ENCODE measurements at regions not wholly inside any gene's neighbourhood (a gene's known extent, or its start where the extent isn't known, plus 50 kb on each side); places are given as distances from the start of the nearest gene placed in this dataset.

DNA sequence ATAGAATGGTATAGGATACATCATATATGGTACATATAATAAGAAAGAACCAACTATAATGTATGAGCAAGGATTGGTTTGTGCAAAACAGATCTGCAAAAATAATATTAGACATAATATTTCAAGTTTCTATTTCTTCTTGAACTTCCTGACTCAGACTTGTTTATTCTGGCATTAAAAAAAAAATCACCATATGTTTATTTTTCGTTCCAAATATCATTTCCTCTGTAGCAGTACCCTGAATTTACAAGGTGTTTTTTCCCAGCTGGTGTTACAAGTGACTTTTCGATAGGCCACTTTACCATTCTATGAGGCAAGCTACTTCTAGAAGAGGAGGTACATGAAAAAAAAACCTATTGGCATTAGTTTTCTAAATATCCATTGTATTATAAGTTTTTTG lies 785.0 kb downstream of the PDCD6IP start:
- Histone ChIP-seq H3K27me3 (ENCODE audit: insufficient read depth, low read depth) (no peaks in the 10 kb centered on the region), H3K36me3 (ENCODE audit: low read depth) (no peaks in the 10 kb centered on the region), H2AFZ (no peak overlapping the region), H3K4me2 (no peak overlapping the region), H3K4me1 (replicated peaks; ENCODE audit: insufficient read depth) (no peaks in the 10 kb centered on the region), H3K27ac (no peak overlapping the region), H3K79me2 (ENCODE audit: low read depth) (no peaks in the 10 kb centered on the region), H3K9me3 (ENCODE audit: insufficient read depth, low read depth) (no peaks in the 10 kb centered on the region), H3F3A (ENCODE audit: insufficient read depth, low read depth) (no peaks in the 10 kb centered on the region), H4K20me1 (ENCODE audit: insufficient read depth) (no peaks in the 10 kb centered on the region), H3K4me3 (no peak overlapping the region), H3K9me2 (ENCODE audit: insufficient read depth) (no peaks in the 10 kb centered on the region)
- CTCF ChIA-PET, result no interaction called here
- intact Hi-C loops (cut with micrococcal nuclease; ENCODE audit: unreplicated experiment), result no loop called here
- TF ChIP-seq, protein P1, sequence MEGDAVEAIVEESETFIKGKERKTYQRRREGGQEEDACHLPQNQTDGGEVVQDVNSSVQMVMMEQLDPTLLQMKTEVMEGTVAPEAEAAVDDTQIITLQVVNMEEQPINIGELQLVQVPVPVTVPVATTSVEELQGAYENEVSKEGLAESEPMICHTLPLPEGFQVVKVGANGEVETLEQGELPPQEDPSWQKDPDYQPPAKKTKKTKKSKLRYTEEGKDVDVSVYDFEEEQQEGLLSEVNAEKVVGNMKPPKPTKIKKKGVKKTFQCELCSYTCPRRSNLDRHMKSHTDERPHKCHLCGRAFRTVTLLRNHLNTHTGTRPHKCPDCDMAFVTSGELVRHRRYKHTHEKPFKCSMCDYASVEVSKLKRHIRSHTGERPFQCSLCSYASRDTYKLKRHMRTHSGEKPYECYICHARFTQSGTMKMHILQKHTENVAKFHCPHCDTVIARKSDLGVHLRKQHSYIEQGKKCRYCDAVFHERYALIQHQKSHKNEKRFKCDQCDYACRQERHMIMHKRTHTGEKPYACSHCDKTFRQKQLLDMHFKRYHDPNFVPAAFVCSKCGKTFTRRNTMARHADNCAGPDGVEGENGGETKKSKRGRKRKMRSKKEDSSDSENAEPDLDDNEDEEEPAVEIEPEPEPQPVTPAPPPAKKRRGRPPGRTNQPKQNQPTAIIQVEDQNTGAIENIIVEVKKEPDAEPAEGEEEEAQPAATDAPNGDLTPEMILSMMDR (conservative IDR thresholded peaks at IDR 0.05), result no peak
- no peak for TF ChIP-seq EZH2 (IDR thresholded peaks at IDR 0.05; ENCODE audit: low read depth)
- no peak for DNase-seq
- no TSS peak for BruUV-seq (replicated peaks)
- POLR2A ChIA-PET (ENCODE audit: unreplicated experiment), result no interaction called here

DNA sequence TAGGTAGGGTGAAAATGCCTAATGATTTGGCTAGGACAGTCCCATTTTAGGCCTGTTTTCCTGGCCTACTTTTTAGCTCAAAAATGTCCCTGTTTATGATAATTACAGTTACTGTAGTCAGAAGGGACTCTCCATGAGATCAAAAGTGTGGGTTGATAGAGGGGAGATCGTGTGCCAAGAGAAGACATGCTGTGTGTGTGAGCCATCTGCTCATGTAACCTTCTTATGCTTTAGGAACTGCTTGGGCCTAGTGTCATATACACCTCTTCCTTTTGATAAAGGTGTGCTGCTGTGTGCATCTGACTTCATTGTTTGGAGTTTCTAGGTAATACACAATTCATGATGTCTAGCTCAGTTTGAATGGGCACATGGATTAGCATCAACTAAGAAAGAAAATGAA lies 786.5 kb downstream of the PDCD6IP start:
- CTCF ChIA-PET, result no interaction called here
- H3K4me2 ChIP-seq, result no peak overlapping the region
- POLR2A ChIA-PET (ENCODE audit: unreplicated experiment), result no interaction called here
- H3K4me3 ChIP-seq, result no peak overlapping the region
- H3K9me3 ChIP-seq (ENCODE audit: insufficient read depth, low read depth), result no peaks in the 10 kb centered on the region
- H3K36me3 ChIP-seq (ENCODE audit: low read depth), result no peaks in the 10 kb centered on the region
- H2AFZ ChIP-seq, result no peak overlapping the region
- H3K27ac ChIP-seq, result no peak overlapping the region
- H3K4me1 ChIP-seq (replicated peaks; ENCODE audit: insufficient read depth), result no peaks in the 10 kb centered on the region
- no peaks in the 10 kb centered on the region for H4K20me1 ChIP-seq (ENCODE audit: insufficient read depth)
- no peaks in the 10 kb centered on the region for H3K79me2 ChIP-seq (ENCODE audit: low read depth)
- intact Hi-C loops (cut with micrococcal nuclease; ENCODE audit: unreplicated experiment), result no loop called here
- TF ChIP-seq, protein P1 (conservative IDR thresholded peaks at IDR 0.05), result no peak
- no peak for TF ChIP-seq EZH2 (IDR thresholded peaks at IDR 0.05; ENCODE audit: low read depth)
- no peaks in the 10 kb centered on the region for H3K27me3 ChIP-seq (ENCODE audit: insufficient read depth, low read depth)
- no peaks in the 10 kb centered on the region for H3F3A ChIP-seq (ENCODE audit: insufficient read depth, low read depth)
- H3K9me2 ChIP-seq (ENCODE audit: insufficient read depth), result no peaks in the 10 kb centered on the region
- DNase-seq, result no peak
- no TSS peak for BruUV-seq (replicated peaks)

- ChIA-PET POLR2A (ENCODE audit: unreplicated experiment) (no interaction called here), CTCF (no interaction called here)
- intact Hi-C loops (cut with micrococcal nuclease; ENCODE audit: unreplicated experiment), result no loop called here
These were observed 801.2 kb downstream of the PDCD6IP start for GRCh38 chr3:34599595-34599994.

DNA sequence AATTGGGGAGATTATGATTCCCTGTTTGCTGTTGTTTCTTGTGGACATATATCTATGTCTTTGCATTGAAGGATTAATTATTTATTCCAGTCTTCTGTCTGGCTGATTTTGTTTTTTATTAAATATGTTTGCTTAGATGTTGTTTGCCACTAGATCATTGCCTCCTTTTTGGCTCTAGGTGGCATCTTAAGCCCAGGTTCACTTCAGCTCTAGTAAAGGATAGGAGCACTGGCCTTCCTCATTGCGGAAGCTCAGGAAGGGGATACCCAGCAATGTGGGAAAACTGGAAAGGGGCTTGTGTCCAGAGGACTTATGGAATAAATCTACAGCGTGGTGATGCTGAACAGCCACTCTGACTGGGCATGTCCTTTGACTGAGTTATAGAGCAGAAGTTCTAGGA lies 821.6 kb downstream of the PDCD6IP start:
- H3K27ac ChIP-seq, result no peak overlapping the region
- BruUV-seq (replicated peaks), result no TSS peak
- POLR2A ChIA-PET (ENCODE audit: unreplicated experiment), result no interaction called here
- H3F3A ChIP-seq (ENCODE audit: insufficient read depth, low read depth), result no peaks in the 10 kb centered on the region
- no peaks in the 10 kb centered on the region for H4K20me1 ChIP-seq (ENCODE audit: insufficient read depth)
- H3K4me2 ChIP-seq, result no peak overlapping the region
- no peak overlapping the region for H3K4me3 ChIP-seq
- CTCF ChIA-PET, result no interaction called here
- intact Hi-C loops (cut with micrococcal nuclease; ENCODE audit: unreplicated experiment), result no loop called here
- H3K4me1 ChIP-seq (replicated peaks; ENCODE audit: insufficient read depth), result no peaks in the 10 kb centered on the region
- H3K9me2 ChIP-seq (ENCODE audit: insufficient read depth), result no peaks in the 10 kb centered on the region
- no peaks in the 10 kb centered on the region for H3K36me3 ChIP-seq (ENCODE audit: low read depth)
- TF ChIP-seq EZH2 (IDR thresholded peaks at IDR 0.05; ENCODE audit: low read depth), result no peak
- TF ChIP-seq, protein P1 (conservative IDR thresholded peaks at IDR 0.05), result no peak
- no peaks in the 10 kb centered on the region for H3K79me2 ChIP-seq (ENCODE audit: low read depth)
- H3K27me3 ChIP-seq (ENCODE audit: insufficient read depth, low read depth), result no peaks in the 10 kb centered on the region
- H3K9me3 ChIP-seq (ENCODE audit: insufficient read depth, low read depth), result no peaks in the 10 kb centered on the region
- no peak for DNase-seq
- no peak overlapping the region for H2AFZ ChIP-seq

More at GRCh38 chr3:34599595-34599994, 801.2 kb downstream of the PDCD6IP start:
- Histone ChIP-seq H3K9me2 (ENCODE audit: insufficient read depth) (no peaks in the 10 kb centered on the region), H3K4me3 (no peak overlapping the region), H2AFZ (no peak overlapping the region), H3K4me1 (replicated peaks; ENCODE audit: insufficient read depth) (no peaks in the 10 kb centered on the region), H3K4me2 (no peak overlapping the region), H3K9me3 (ENCODE audit: insufficient read depth, low read depth) (no peaks in the 10 kb centered on the region), H3K27me3 (ENCODE audit: insufficient read depth, low read depth) (no peaks in the 10 kb centered on the region), H3K27ac (no peak overlapping the region), H4K20me1 (ENCODE audit: insufficient read depth) (no peaks in the 10 kb centered on the region), H3F3A (ENCODE audit: insufficient read depth, low read depth) (no peaks in the 10 kb centered on the region), H3K36me3 (ENCODE audit: low read depth) (no peaks in the 10 kb centered on the region), H3K79me2 (ENCODE audit: low read depth) (no peaks in the 10 kb centered on the region)
- no TSS peak for BruUV-seq (replicated peaks)
- no peak for DNase-seq
- TF ChIP-seq EZH2 (IDR thresholded peaks at IDR 0.05; ENCODE audit: low read depth), result no peak
